Heart right ventricle (tissue), 16 donors: ENCODE measurements at regions not wholly inside any gene's neighbourhood (a gene's known extent, or its start where the extent isn't known, plus 50 kb on each side); places are given as distances from the start of the nearest gene placed in this dataset.

Source experiments
- ATAC-seq, 8 donors: fragments of 200-7000 bp; cut with Tn5 transposase; one replicate each; pipeline ENCODE4 v1.9.1; 2020; ENCODE audit warnings: mild to moderate bottlenecking in 8 of 8, moderate library complexity in 8 of 8, moderate number of reproducible peaks in 1 of 8
- DNase-seq, 2 donors: peaks; one replicate each; pipeline ENCODE4 v3.0.0-alpha.2; 2020
- H3K27ac ChIP-seq, 10 donors: fragments of 200-600 bp; sonication (generic) in 2 of 10; one replicate each; pipeline versions ENCODE4 v1.5.0 to v1.8.0; 2020 to 2022; ENCODE audit warnings: mild to moderate bottlenecking in 3 of 10
- H3K27me3 ChIP-seq, 7 donors: fragments of 200-600 bp; one replicate each; pipeline ENCODE4 v1.8.0; 2021 to 2022; ENCODE audit warnings: mild to moderate bottlenecking in 2 of 7
- H3K36me3 ChIP-seq, 9 donors: fragments of 200-600 bp; sonication (generic) in 1 of 9; one replicate each; pipeline versions ENCODE4 v1.5.0 to v1.8.0; 2020 to 2022; ENCODE audit warnings: mild to moderate bottlenecking in 2 of 9
- H3K4me1 ChIP-seq, 9 donors: fragments of 200-600 bp; sonication (generic) in 1 of 9; one replicate each; pipeline versions ENCODE4 v1.5.0 to v1.8.0; 2020 to 2022; ENCODE audit warnings: mild to moderate bottlenecking in 4 of 9
- H3K4me3 ChIP-seq, 10 donors: fragments of 200-600 bp; sonication (generic) in 2 of 10; one replicate each; pipeline versions ENCODE4 v1.5.0 to v1.8.0; 2020 to 2022; ENCODE audit warnings: mild to moderate bottlenecking in 7 of 10, moderate library complexity in 2 of 10
- H3K9me3 ChIP-seq, 11 donors: fragments of 200-600 bp in 10 of 11; sonication (generic) in 2 of 11; one replicate each; pipeline versions ENCODE4 v1.5.0 to v1.8.0; 2013 to 2022; ENCODE audit warnings: mild to moderate bottlenecking in 2 of 11, control low read depth in 1 of 11, moderate library complexity in 1 of 11
- WGBS, 2 donors: extraction: QIAGEN DNeasy Blood & Tissue Kit; methylation state at CpG; one replicate each; pipeline ENCODE4 v1.1.7; 2013; ENCODE audit warnings: inconsistent platforms in 1 of 2; 5-methylcytosine and 5-hydroxymethylcytosine counted together
- intact Hi-C, 10 donors: fragments of 100-400 bp; cut with DNase I; formaldehyde crosslinking; loops; one replicate each; pipeline versions ENCODE4 v1.11.1 to v1.14.2; 2022
- TF ChIP-seq, protein P1 (sequence below), 9 donors: fragments of 200-600 bp; sonication (generic) in 2 of 9; IDR thresholded peaks; one replicate each; pipeline versions ENCODE4 v1.5.0 to v1.8.0; 2021 to 2022; ENCODE audit warnings: antibody characterized with exemption in 9 of 9, mild to moderate bottlenecking in 5 of 9, moderate library complexity in 1 of 9
- donor health status: Arrhythmogenic right ventricular cardiomyopathy.
- donor health status: ischemic (EF 13 %, LVEDD 7.1; RV severe dilation, severe dysfunction).
- donor health status: healthy with polysubstance abuse.
- donor health status: DM: no; HTN: yes; CAD: no.
- donor health status: DM: no; HTN: no; CAD: no.
- donor health status: ischemic (EF 25% LVEDD 6.9; RV normal size, moderate dysfunction).
- donor health status: ischemic (EF 25% LVEDD 5.7; RV mildly dilated, moderate dysfunction).
- donor health status: healthy.
- donor health status: DM: yes; HTN: yes; CAD: no.
- donor health status: Ischemic cardiomyopathy.
- donor health status: ischemic (EF 35%, LVEDD 5.7; RV mildly dilated, moderate dysfunction).
- donor health status: nonischemic (EF 11% LVEDD 7.7; RV severe dilation, severe dysfunction).
- donor health status: DM: yes; HTN: yes; CAD: no.
- donor health status: PGD.
- donor health status: ischemic (EF 29% LVEDD 5.4; RV normal size, mild dysfunction).
- donor health status: nonischemic (EF 23%, LVEDD 6.1; RV moderate dilation, normal function).

DNA sequence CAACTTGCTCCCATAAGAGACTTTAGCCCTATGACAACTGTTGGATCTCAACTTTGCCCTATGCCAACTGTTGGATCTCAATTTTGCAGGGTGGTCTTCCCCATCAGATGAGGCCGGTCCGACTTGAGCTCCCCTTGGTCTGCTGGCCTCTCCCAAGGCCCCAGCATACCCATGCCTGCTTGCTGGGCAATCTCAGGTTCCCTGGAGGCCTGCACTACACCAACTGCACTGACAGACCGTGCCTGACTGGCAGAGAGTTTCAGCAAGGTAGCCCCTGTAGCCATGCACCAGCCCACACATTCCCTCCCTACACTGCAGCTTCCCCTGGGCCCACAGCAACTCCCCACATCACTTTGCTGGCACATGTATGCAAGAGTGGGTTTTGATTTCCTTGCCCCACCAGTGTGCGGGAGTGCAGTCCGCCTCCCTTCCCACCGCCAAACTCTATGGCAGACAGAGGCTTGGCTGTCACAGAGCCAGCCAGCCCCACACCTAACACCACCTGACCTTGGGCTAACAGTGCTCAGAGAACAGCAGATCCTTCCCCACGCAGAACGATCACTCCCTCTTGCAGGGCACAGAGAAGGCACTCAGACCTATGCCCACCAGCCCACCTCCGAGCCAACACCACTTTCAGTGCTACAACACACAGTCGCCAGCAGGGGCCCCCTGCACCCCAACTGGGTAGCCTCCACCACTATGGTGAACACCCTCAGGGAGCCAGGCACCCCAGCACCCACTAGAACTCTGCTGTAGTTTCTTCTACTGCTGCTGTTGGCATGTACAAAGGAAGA is 279.9 kb upstream of the COX7C start:
- TF ChIP-seq, protein P1, sequence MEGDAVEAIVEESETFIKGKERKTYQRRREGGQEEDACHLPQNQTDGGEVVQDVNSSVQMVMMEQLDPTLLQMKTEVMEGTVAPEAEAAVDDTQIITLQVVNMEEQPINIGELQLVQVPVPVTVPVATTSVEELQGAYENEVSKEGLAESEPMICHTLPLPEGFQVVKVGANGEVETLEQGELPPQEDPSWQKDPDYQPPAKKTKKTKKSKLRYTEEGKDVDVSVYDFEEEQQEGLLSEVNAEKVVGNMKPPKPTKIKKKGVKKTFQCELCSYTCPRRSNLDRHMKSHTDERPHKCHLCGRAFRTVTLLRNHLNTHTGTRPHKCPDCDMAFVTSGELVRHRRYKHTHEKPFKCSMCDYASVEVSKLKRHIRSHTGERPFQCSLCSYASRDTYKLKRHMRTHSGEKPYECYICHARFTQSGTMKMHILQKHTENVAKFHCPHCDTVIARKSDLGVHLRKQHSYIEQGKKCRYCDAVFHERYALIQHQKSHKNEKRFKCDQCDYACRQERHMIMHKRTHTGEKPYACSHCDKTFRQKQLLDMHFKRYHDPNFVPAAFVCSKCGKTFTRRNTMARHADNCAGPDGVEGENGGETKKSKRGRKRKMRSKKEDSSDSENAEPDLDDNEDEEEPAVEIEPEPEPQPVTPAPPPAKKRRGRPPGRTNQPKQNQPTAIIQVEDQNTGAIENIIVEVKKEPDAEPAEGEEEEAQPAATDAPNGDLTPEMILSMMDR (IDR thresholded peaks at IDR 0.05), result no peak
- 76 to 84% methylated on average over 10 of the region's 10 CpGs for WGBS, 2 donors
- H3K27ac ChIP-seq, result no peak overlapping the region
- no peaks in the 10 kb centered on the region for H3K36me3 ChIP-seq
- no peaks in the 10 kb centered on the region for H3K4me1 ChIP-seq
- intact Hi-C loops, result no loop called here
- ATAC-seq (no peak), DNase-seq (no peak)
- peaks cover 0 to 5% (median 0%) of the 10 kb centered on the region in 11 donors for H3K9me3 ChIP-seq
- H3K4me3 ChIP-seq, result no peak overlapping the region
- no peaks in the 10 kb centered on the region for H3K27me3 ChIP-seq

GRCh38 chr5:86354664-86355063 is 263.1 kb upstream of the COX7C start:
- Histone ChIP-seq H3K36me3 (no peaks in the 10 kb centered on the region), H3K9me3 (no peaks in the 10 kb centered on the region), H3K4me1 (no peaks in the 10 kb centered on the region), H3K27ac (no peak overlapping the region), H3K27me3 (no peaks in the 10 kb centered on the region), H3K4me3 (no peak overlapping the region)
- TF ChIP-seq, protein P1 (IDR thresholded peaks at IDR 0.05), result no peak
- intact Hi-C loops, result no loop called here
- DNase-seq (no peak), ATAC-seq (no peak)
- WGBS, 2 donors, result 38 to 56% methylated on average over 2 of the region's 2 CpGs

DNA sequence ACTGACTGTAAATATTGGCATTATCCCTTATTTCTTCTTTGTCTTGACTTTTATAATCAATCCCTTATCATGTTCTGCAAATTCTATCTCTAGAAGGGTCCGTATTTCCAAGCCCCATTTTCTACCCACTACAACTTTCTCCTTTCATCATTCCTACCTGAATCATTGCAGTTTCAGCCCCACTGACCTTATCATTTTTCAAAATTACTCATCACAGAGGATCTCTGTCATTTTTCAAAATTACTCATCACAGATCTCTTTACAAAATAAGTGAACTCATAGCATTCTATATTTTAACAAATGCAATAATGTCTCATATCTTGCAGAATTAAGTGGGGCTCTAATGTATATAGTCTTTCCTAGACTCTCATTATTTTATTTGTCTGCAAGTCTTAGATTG is 256.9 kb upstream of the COX7C start:
- DNase-seq, result no peak
- TF ChIP-seq, protein P1 (IDR thresholded peaks at IDR 0.05), result no peak
- H3K27ac ChIP-seq, result no peak overlapping the region
- no peak overlapping the region for H3K4me3 ChIP-seq
- H3K4me1 ChIP-seq, result no peaks in the 10 kb centered on the region
- ATAC-seq, result no peak
- WGBS, 2 donors, result 54 to 62% methylated on average over 1 of the region's 1 CpG
- H3K36me3 ChIP-seq, result no peaks in the 10 kb centered on the region
- H3K27me3 ChIP-seq, result no peaks in the 10 kb centered on the region
- intact Hi-C loops, result no loop called here
- no peaks in the 10 kb centered on the region for H3K9me3 ChIP-seq

DNA sequence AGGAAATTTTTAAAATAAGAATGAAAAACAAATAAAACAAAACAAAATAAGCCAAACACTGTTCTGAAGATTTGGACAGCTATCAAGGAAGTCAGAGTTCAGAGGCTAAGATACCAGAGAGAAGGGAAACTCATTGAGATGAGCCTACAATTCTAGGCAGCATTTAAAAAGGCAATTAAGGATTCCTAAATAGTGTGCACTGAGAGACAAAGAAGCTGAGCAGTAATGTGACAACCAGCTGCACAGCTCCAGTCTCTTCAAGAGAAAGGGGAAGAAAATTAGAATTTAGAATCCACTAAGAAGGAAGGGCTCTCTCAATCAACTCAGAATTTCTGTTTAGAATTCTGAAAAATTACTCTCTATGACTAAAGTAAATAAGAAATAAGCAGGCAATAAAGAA is 246.7 kb upstream of the COX7C start:
- DNase-seq (no peak), ATAC-seq (no peak)
- Histone ChIP-seq H3K27ac (no peak overlapping the region), H3K4me3 (no peak overlapping the region), H3K27me3 (no peaks in the 10 kb centered on the region), H3K4me1 (no peaks in the 10 kb centered on the region), H3K9me3 (peaks cover 0 to 18% (median 4%) of the 10 kb centered on the region in 11 donors), H3K36me3 (no peaks in the 10 kb centered on the region)
- intact Hi-C loops, result no loop called here
- TF ChIP-seq, protein P1 (IDR thresholded peaks at IDR 0.05), result no peak
